Body of pancreas (tissue), 4 donors: ENCODE measurements at regions not wholly inside any gene's neighbourhood (a gene's known extent, or its start where the extent isn't known, plus 50 kb on each side); places are given as distances from the start of the nearest gene placed in this dataset.
A peak's percentile ranks its signal among the peaks of the same experiment; 100 is the strongest.

ENCODE experiments used
- ATAC-seq: fragments of 150-250 bp; one replicate; pipeline ENCODE4 v1.9.1; 2016
- DNase-seq, 4 donors: peaks; one replicate each; pipeline ENCODE4 v3.0.0-alpha.2; 2019
- H3K27ac ChIP-seq, 4 donors: fragments of 200-600 bp; sonication (generic); 1 replicate in 3 of 4; 2 replicates in 1 of 4; pipeline versions ENCODE4 v1.5.1 to v1.6.1; 2016 to 2019; ENCODE audit warnings: mild to moderate bottlenecking in 1 of 4, mixed read lengths in 1 of 4, moderate library complexity in 1 of 4
- H3K27me3 ChIP-seq, 2 donors: fragments of 200-600 bp; sonication (generic); one replicate each; pipeline ENCODE4 v1.6.0; 2016; ENCODE audit warnings: mild to moderate bottlenecking in 1 of 2
- H3K36me3 ChIP-seq, 2 donors: fragments of 200-600 bp; sonication (generic); replicated peaks in 1 of 2; 2 replicates each; pipeline ENCODE4 v1.5.1; 2016; ENCODE audit warnings: low read depth in 2 of 2; ENCODE audit not compliant: insufficient read depth in 1 of 2
- H3K4me1 ChIP-seq: fragments of 200-600 bp; sonication (generic); one replicate; pipeline ENCODE4 v1.6.0; 2016
- H3K4me3 ChIP-seq, 2 donors: fragments of 200-600 bp; sonication (generic); 1 replicate in 1 of 2; 2 replicates in 1 of 2; pipeline ENCODE4 v1.5.1; 2016 to 2019
- H3K9me3 ChIP-seq, 3 donors: fragments of 200-600 bp; sonication (generic); 1 replicate in 2 of 3; 2 replicates in 1 of 3; pipeline ENCODE4 v1.5.1; 2016
- POLR2A ChIP-seq, 3 donors: fragments of 450-650 bp; IDR thresholded peaks; one replicate each; pipeline ENCODE4 v1.6.1; 2016; ENCODE audit warnings: antibody characterized with exemption in 3 of 3, mild to moderate bottlenecking in 2 of 3
- WGBS, 2 donors: methylation state at CpG; one replicate each; pipeline ENCODE4 v1.1.5; 2017; 5-methylcytosine and 5-hydroxymethylcytosine counted together
- intact Hi-C: fragments of 100-400 bp; cut with DNase I; formaldehyde crosslinking; loops from one replicate; pipeline ENCODE4 v1.15.1; 2023
- TF ChIP-seq, protein P1 (sequence below), 7 experiments: fragments of 450-650 bp in 4 of 7; fragments of 200-600 bp in 3 of 7; sonication (generic) in 3 of 7; IDR thresholded peaks; one replicate each; pipeline ENCODE4 v1.5.1; 2016 to 2019; ENCODE audit warnings: antibody characterized with exemption in 7 of 7

DNA sequence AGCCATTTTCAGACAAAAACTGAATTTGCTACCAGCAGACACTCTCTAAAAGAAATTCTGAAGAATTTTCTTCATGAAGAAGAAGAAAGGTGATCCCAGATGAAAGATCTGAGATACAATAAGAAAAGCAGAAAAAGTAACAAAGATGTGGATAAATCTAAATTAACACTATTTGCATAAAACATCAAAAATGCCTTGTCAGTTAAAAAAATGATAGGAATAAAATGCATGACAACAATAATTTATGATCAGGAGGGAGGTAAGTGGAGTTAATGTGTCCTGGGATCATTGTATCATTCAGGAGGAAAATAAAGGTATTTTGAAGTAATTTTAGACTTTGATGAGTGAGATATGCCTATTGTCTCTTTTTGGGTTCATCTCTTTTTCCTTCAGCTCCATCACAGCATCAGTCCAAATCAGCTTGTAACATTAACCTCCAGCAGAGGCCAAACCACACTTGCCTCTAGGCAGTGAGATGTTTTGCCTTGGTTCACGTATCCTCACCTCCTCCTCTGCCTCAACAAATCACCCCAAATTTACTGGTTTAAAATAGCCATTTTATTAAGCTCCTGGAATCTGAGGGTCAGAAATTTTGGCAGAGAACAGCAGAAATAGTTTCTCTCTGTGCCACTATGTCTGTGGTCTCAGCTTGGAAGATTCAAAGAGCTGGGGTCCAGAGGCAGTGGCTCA is 76.9 kb upstream of the HIVEP3 start:
- Histone ChIP-seq H3K4me1 (no peaks in the 10 kb centered on the region), H3K4me3 (no peak overlapping the region), H3K27ac (no peak overlapping the region), H3K36me3 (no peaks in the 10 kb centered on the region), H3K9me3 (no peaks in the 10 kb centered on the region), H3K27me3 (no peaks in the 10 kb centered on the region)
- DNase-seq (no peak), ATAC-seq (no peak)
- intact Hi-C loops = no loop called here
- TF ChIP-seq, protein P1, sequence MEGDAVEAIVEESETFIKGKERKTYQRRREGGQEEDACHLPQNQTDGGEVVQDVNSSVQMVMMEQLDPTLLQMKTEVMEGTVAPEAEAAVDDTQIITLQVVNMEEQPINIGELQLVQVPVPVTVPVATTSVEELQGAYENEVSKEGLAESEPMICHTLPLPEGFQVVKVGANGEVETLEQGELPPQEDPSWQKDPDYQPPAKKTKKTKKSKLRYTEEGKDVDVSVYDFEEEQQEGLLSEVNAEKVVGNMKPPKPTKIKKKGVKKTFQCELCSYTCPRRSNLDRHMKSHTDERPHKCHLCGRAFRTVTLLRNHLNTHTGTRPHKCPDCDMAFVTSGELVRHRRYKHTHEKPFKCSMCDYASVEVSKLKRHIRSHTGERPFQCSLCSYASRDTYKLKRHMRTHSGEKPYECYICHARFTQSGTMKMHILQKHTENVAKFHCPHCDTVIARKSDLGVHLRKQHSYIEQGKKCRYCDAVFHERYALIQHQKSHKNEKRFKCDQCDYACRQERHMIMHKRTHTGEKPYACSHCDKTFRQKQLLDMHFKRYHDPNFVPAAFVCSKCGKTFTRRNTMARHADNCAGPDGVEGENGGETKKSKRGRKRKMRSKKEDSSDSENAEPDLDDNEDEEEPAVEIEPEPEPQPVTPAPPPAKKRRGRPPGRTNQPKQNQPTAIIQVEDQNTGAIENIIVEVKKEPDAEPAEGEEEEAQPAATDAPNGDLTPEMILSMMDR (IDR thresholded peaks at IDR 0.05) = no peak
- no peak for TF ChIP-seq POLR2A (IDR thresholded peaks at IDR 0.05)
- WGBS, 2 donors = 88 to 100% methylated on average over 1 of the region's 1 CpG

DNA sequence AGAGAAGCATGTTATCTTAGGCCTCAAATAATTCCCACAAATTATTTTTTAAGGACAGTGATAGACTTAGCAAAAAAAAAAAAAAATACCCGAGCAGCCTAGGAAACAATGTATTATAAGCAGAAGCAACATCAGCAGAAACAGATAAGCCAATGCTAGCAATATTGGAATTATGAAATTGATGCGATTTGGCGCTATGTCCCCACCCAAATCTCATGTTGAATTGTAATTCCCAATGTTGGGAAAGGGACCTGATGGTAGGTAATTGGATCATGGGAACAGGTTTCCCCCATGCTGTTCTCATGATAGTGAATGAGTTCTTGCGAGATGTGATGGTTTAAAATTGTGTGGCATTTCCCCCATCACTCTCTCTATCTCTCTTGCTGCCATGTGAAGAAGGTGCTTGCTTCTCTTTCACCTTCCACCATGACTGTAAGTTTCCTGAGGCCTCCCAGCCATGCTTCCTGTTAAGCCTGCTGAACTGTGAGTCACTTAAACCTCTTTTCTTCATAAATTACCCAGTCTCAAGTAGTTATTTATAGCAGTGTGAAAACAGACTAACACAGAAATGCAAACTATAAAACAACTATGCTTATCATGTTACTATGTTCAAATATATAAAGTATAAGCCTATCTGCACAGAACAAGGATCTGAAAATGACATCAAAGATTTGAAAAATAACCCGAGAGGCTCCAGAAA is 75.6 kb upstream of the HIVEP3 start:
- Histone ChIP-seq H3K27ac (no peak overlapping the region), H3K4me3 (no peak overlapping the region), H3K9me3 (no peaks in the 10 kb centered on the region), H3K27me3 (no peaks in the 10 kb centered on the region), H3K36me3 (no peaks in the 10 kb centered on the region), H3K4me1 (no peaks in the 10 kb centered on the region)
- no peak for ATAC-seq
- intact Hi-C loops = no loop called here
- no peak for DNase-seq
- no peak for TF ChIP-seq POLR2A (IDR thresholded peaks at IDR 0.05)
- TF ChIP-seq, protein P1 (IDR thresholded peaks at IDR 0.05) = no peak
- WGBS, 2 donors = 92% methylated on average over 5 of the region's 5 CpGs

DNA sequence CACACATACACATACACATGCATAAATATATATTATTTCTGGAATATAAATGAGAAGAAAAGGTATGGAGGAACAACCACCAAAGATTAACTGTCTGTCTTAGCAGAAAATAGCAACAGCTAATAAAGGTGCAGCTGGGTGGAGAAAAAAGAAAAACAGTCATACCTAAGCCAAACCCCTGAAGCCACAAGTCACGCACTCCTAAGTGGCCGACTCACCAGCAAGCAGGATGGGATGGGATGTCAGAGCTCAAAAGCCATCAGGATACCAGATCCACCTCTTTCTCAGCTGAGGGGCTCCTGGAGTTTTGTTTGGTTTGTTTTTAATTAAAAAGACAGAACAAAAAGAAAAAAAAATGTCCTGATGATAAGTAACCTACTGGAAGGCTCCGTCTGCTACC is 64.7 kb upstream of the HIVEP3 start:
- no peak for DNase-seq
- no peak for TF ChIP-seq POLR2A (IDR thresholded peaks at IDR 0.05)
- TF ChIP-seq, protein P1 (IDR thresholded peaks at IDR 0.05) = no peak

DNA sequence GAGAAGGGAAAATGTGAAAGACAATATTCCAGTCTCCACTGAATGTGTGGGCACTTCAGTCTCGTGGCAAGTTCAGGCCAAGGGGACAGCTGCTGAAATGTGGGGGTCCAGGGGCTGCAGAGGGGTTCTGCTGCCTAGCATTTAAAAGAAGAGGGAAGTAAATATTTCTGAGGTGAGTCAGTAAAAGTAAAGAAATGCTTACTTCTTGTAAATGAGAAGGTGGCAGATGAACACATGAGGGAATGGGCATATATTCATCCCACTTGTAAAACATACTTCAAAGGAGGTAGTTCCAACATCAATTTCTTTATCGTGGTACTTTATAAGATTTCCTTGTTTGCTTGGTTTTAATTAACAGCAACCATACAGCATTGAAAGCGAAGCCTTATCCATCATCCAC is 63.1 kb upstream of the HIVEP3 start:
- no peak for TF ChIP-seq POLR2A (IDR thresholded peaks at IDR 0.05)
- no peak overlapping the region for H3K27ac ChIP-seq
- intact Hi-C loops = no loop called here
- no peak overlapping the region for H3K4me3 ChIP-seq
- DNase-seq (no peak), ATAC-seq (no peak)
- no peaks in the 10 kb centered on the region for H3K9me3 ChIP-seq
- H3K27me3 ChIP-seq = no peaks in the 10 kb centered on the region
- 77 to 83% methylated on average over 3 of the region's 3 CpGs for WGBS, 2 donors
- no peaks in the 10 kb centered on the region for H3K36me3 ChIP-seq
- no peaks in the 10 kb centered on the region for H3K4me1 ChIP-seq

More for the DNA sequence above, 64.7 kb upstream of the HIVEP3 start:
- intact Hi-C loops = no loop called here
- WGBS, 2 donors = 90 to 93% methylated on average over 3 of the region's 3 CpGs
- Histone ChIP-seq H3K4me3 (no peak overlapping the region), H3K27me3 (no peaks in the 10 kb centered on the region), H3K36me3 (no peaks in the 10 kb centered on the region), H3K9me3 (no peaks in the 10 kb centered on the region), H3K4me1 (no peaks in the 10 kb centered on the region), H3K27ac (no peak overlapping the region)
- no peak for ATAC-seq

DNA sequence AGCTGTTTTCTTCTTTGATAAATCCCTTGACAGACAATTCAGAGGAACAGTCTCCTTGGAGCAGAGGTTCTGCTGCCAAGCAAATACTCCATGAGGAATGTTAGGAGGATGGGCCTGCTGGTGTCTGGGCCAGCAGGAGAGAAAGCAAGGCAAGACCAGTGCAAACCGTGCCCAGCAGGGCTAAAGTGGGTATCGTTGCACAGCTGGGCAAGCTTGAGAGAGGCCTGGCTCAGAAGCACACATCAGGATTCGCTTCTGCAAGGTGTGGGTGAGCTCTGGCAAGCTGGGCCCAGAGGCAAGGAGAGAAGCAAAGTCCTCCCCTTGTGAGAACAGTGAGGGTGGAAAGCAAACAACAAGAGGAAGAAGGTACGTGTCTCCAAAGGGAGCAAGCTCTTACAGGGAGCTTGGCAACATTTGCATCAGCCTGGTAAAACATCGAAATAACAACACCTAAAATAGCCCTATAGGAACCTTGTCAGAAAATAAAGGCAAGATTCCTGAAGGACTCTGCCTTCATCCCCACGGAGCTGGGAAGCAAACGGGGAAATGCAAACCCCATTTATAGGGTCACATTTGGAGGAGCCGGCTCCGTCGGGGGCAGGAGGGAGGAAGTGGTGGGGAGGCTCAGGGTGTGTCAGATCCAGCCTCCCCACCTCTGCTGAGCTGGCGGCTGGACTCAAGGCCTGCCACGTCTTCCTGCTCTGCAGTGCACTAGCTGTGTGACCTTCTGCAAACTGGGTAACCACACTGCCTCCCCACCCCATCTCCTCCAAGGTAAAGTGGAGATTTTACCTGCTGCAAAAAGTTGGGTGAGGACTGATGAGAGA is 62.3 kb upstream of the HIVEP3 start:
- peak in 2 of 4 donors; percentile 10 to 12 for DNase-seq
- no peak overlapping the region for H3K4me3 ChIP-seq
- no peak overlapping the region for H3K27ac ChIP-seq
- H3K4me1 ChIP-seq = no peaks in the 10 kb centered on the region
- no peaks in the 10 kb centered on the region for H3K9me3 ChIP-seq
- no peaks in the 10 kb centered on the region for H3K27me3 ChIP-seq
- no peaks in the 10 kb centered on the region for H3K36me3 ChIP-seq
- no peak for ATAC-seq
- intact Hi-C loops = no loop called here
- TF ChIP-seq, protein P1 (IDR thresholded peaks at IDR 0.05) = no peak
- TF ChIP-seq POLR2A (IDR thresholded peaks at IDR 0.05) = no peak
- 75 to 76% methylated on average over 12 of the region's 12 CpGs for WGBS, 2 donors
